Liver (tissue), 8 donors: ENCODE measurements at regions not wholly inside any gene's neighbourhood (a gene's known extent, or its start where the extent isn't known, plus 50 kb on each side); places are given as distances from the start of the nearest gene placed in this dataset.

Experiments
- DNase-seq: peaks from one replicate; pipeline ENCODE4 v3.0.0-alpha.2; 2017; ENCODE audit warnings: low spot score
- H3K27ac ChIP-seq, 2 donors: one replicate each; pipeline ENCODE4 v1.7.0; 2013; ENCODE audit warnings: inconsistent platforms in 2 of 2, low read length in 2 of 2, control low read depth in 1 of 2, low read depth in 1 of 2, mild to moderate bottlenecking in 1 of 2
- H3K27me3 ChIP-seq, 4 donors: one replicate each; pipeline versions ENCODE4 v1.6.1 to v1.7.0; 2013; ENCODE audit warnings: low read length in 3 of 4, inconsistent platforms in 1 of 4, mild to moderate bottlenecking in 1 of 4, moderate library complexity in 1 of 4; ENCODE audit not compliant: control insufficient read depth in 4 of 4, insufficient read depth in 4 of 4
- H3K36me3 ChIP-seq, 4 donors: one replicate each; pipeline versions ENCODE4 v1.6.1 to v1.7.0; 2013; ENCODE audit warnings: low read length in 3 of 4, mild to moderate bottlenecking in 3 of 4, low read depth in 1 of 4, moderate library complexity in 1 of 4; ENCODE audit not compliant: control insufficient read depth in 4 of 4, insufficient read depth in 3 of 4
- H3K4me1 ChIP-seq, 4 donors: one replicate each; pipeline versions ENCODE4 v1.6.1 to v1.7.0; 2013; ENCODE audit warnings: low read length in 3 of 4, mild to moderate bottlenecking in 3 of 4, moderate library complexity in 1 of 4; ENCODE audit not compliant: control insufficient read depth in 4 of 4, insufficient read depth in 4 of 4
- H3K4me3 ChIP-seq, 3 donors: one replicate each; pipeline versions ENCODE4 v1.6.1 to v1.7.0; 2013; ENCODE audit warnings: low read length in 3 of 3, control low read depth in 1 of 3, low read depth in 1 of 3, mild to moderate bottlenecking in 1 of 3
- H3K9ac ChIP-seq, 2 donors: one replicate each; pipeline ENCODE4 v1.7.0; 2013; ENCODE audit warnings: low read length in 2 of 2, mild to moderate bottlenecking in 2 of 2, moderate library complexity in 2 of 2, control low read depth in 1 of 2, low read depth in 1 of 2
- H3K9me3 ChIP-seq, 4 donors: one replicate each; pipeline versions ENCODE4 v1.6.1 to v1.7.0; 2013; ENCODE audit warnings: low read length in 3 of 4; ENCODE audit not compliant: control insufficient read depth in 4 of 4
- ATF3 ChIP-seq: IDR thresholded peaks from 2 replicates; pipeline ENCODE4 v1.6.1; 2016; ENCODE audit warnings: antibody characterized with exemption
- CTCF ChIP-seq: fragments of 150-350 bp; IDR thresholded peaks from 2 replicates; pipeline ENCODE4 v1.5.1; 2017; ENCODE audit warnings: improper control_type of control experiment, low read depth, low read length; ENCODE audit not compliant: missing input control
- EGR1 ChIP-seq, 2 donors: IDR thresholded peaks; 2 replicates each; pipeline ENCODE4 v1.6.1; 2016 to 2018; ENCODE audit warnings: antibody characterized with exemption in 2 of 2, low read depth in 2 of 2
- FOXA1 ChIP-seq: IDR thresholded peaks from 2 replicates; pipeline ENCODE4 v1.6.1; 2016; ENCODE audit warnings: antibody characterized with exemption
- FOXA2 ChIP-seq: IDR thresholded peaks from 2 replicates; pipeline ENCODE4 v1.6.1; 2016; ENCODE audit warnings: antibody characterized with exemption
- GABPA ChIP-seq, 2 donors: IDR thresholded peaks in 1 of 2; conservative IDR thresholded peaks in 1 of 2; 2 replicates each; pipeline ENCODE4 v1.6.1; 2016; ENCODE audit warnings: antibody characterized with exemption in 2 of 2, mild to moderate bottlenecking in 1 of 2, moderate library complexity in 1 of 2
- HNF4A ChIP-seq, 2 donors: conservative IDR thresholded peaks; 2 replicates each; pipeline ENCODE4 v1.6.1; 2016; ENCODE audit warnings: antibody characterized with exemption in 2 of 2, mild to moderate bottlenecking in 2 of 2
- HNF4G ChIP-seq: IDR thresholded peaks from 2 replicates; pipeline ENCODE4 v1.6.1; 2016; ENCODE audit warnings: antibody characterized with exemption
- MAX ChIP-seq: IDR thresholded peaks from 2 replicates; pipeline ENCODE4 v1.6.1; 2016; ENCODE audit warnings: antibody characterized with exemption
- RAD21 ChIP-seq, 2 donors: IDR thresholded peaks; 2 replicates each; pipeline ENCODE4 v1.6.1; 2016; ENCODE audit warnings: antibody characterized with exemption in 2 of 2, mild to moderate bottlenecking in 2 of 2
- REST ChIP-seq: IDR thresholded peaks from 2 replicates; pipeline ENCODE4 v1.6.1; 2016; ENCODE audit warnings: antibody characterized with exemption, mild to moderate bottlenecking
- RXRA ChIP-seq, 2 donors: IDR thresholded peaks; 2 replicates each; pipeline ENCODE4 v1.6.1; 2017 to 2018; ENCODE audit warnings: antibody characterized with exemption in 2 of 2, mild to moderate bottlenecking in 1 of 2
- SP1 ChIP-seq: IDR thresholded peaks from 2 replicates; pipeline ENCODE4 v1.6.1; 2018; ENCODE audit warnings: antibody characterized with exemption, mild to moderate bottlenecking
- TAF1 ChIP-seq: conservative IDR thresholded peaks from 2 replicates; pipeline ENCODE4 v1.6.1; 2016; ENCODE audit warnings: antibody characterized with exemption, mild to moderate bottlenecking
- YY1 ChIP-seq: IDR thresholded peaks from 2 replicates; pipeline ENCODE4 v1.6.1; 2016; ENCODE audit warnings: antibody characterized with exemption, mild to moderate bottlenecking
- ZBTB33 ChIP-seq: IDR thresholded peaks from 2 replicates; pipeline ENCODE4 v1.6.1; 2016; ENCODE audit warnings: antibody characterized with exemption
- WGBS: extraction: QIAGEN DNeasy Blood & Tissue Kit; methylation state at CpG from one replicate; pipeline ENCODE4 v1.1.7; 2013; 5-methylcytosine and 5-hydroxymethylcytosine counted together
- donor health status: healthy.
- donor health status: healthy.
- donor health status: healthy.
- donor health status: healthy.
- donor health status: healthy.

- Histone ChIP-seq H3K36me3 (no peaks in the 10 kb centered on the region), H3K9ac (no peak overlapping the region), H3K27me3 (no peaks in the 10 kb centered on the region), H3K9me3 (no peaks in the 10 kb centered on the region), H3K27ac (no peak overlapping the region), H3K4me1 (no peaks in the 10 kb centered on the region), H3K4me3 (no peak overlapping the region)
- no peak for DNase-seq
- no peak for TF ChIP-seq REST
- TF ChIP-seq FOXA1 = no peak
- no peak for TF ChIP-seq EGR1 (IDR thresholded peaks at IDR 0.05; ENCODE audit: low read depth in 2 of 2)
- TF ChIP-seq ATF3 = no peak
- no peak for TF ChIP-seq YY1
- no peak for TF ChIP-seq ZBTB33
- TF ChIP-seq GABPA (IDR thresholded peaks at IDR 0.05 in 1 of 2, conservative IDR thresholded peaks at IDR 0.05 in 1 of 2) = no peak
- TF ChIP-seq RXRA (IDR thresholded peaks at IDR 0.05) = no peak
- no peak for TF ChIP-seq HNF4G
Measured at GRCh38 chr18:22767653-22768052, 165.5 kb upstream of the RBBP8 start.

GRCh38 chr18:22773944-22774343, 159.2 kb upstream of the RBBP8 start:
- no peak for TF ChIP-seq RXRA (IDR thresholded peaks at IDR 0.05)
- no peak for TF ChIP-seq FOXA2
- no peak for TF ChIP-seq GABPA (IDR thresholded peaks at IDR 0.05 in 1 of 2, conservative IDR thresholded peaks at IDR 0.05 in 1 of 2)
- no peak for TF ChIP-seq TAF1
- no peak for TF ChIP-seq MAX
- TF ChIP-seq REST = no peak
- no peak for TF ChIP-seq CTCF
- no peak for TF ChIP-seq EGR1 (IDR thresholded peaks at IDR 0.05; ENCODE audit: low read depth in 2 of 2)
- no peak for TF ChIP-seq HNF4G
- TF ChIP-seq FOXA1 = no peak
- TF ChIP-seq HNF4A (conservative IDR thresholded peaks at IDR 0.05) = no peak
- TF ChIP-seq YY1 = no peak
- no peak for TF ChIP-seq RAD21 (IDR thresholded peaks at IDR 0.05)
- no peak for TF ChIP-seq SP1
- H3K4me3 ChIP-seq = no peak overlapping the region
- no peaks in the 10 kb centered on the region for H3K4me1 ChIP-seq
- H3K27ac ChIP-seq = no peak overlapping the region
- no peaks in the 10 kb centered on the region for H3K9me3 ChIP-seq
- H3K9ac ChIP-seq = no peak overlapping the region
- WGBS = 89% methylated on average over 3 of the region's 3 CpGs
- DNase-seq = no peak
- H3K36me3 ChIP-seq = no peaks in the 10 kb centered on the region
- no peaks in the 10 kb centered on the region for H3K27me3 ChIP-seq
